Endothelial cell of umbilical vein (primary cell): ENCODE measurements at regions not wholly inside any gene's neighbourhood (a gene's known extent, or its start where the extent isn't known, plus 50 kb on each side); places are given as distances from the start of the nearest gene placed in this dataset.

ENCODE experiments used
- BruUV-seq: library from RNA; stranded (reverse); fragments of 400-500 nt; replicated peaks from 2 replicates; lab custom pipeline; 2021; lab: Mats Ljungman, UMichigan
- CTCF ChIA-PET: fragments of 300-600, 350-600 bp; sonication (Branson Sonifier 250); formaldehyde crosslinking; loops from one replicate; lab custom pipeline; 2021; ENCODE audit warnings: antibody characterized with exemption, inconsistent platforms; lab: Charles Lee
- POLR2A ChIA-PET: fragments of 300-600, 350-600 bp; sonication (Branson Sonifier 250); formaldehyde crosslinking; loops from one replicate; lab custom pipeline; 2021; ENCODE audit warnings: antibody characterized with exemption, inconsistent platforms; lab: Charles Lee
- DNase-seq: peaks from one replicate; pipeline ENCODE4 v3.0.0-alpha.2; 2011; ENCODE audit warnings: low read depth, low spot score
- FAIRE-seq: peaks from 2 replicates; lab custom pipeline; 2011; peaks lifted over from hg19 to GRCh38; lab: Jason Lieb, UNC
- H2AFZ ChIP-seq: 2 replicates; pipeline ENCODE4 v1.6.0; 2012; ENCODE audit warnings: low read depth, low read length, control low read depth, inconsistent platforms
- H3K27ac ChIP-seq: 2 replicates; pipeline ENCODE4 v1.5.1; 2011; ENCODE audit warnings: low read depth, mild to moderate bottlenecking, control low read depth, low read length, moderate library complexity; ENCODE audit not compliant: insufficient read depth
- H3K27me3 ChIP-seq, 2 experiments: 2 replicates each; pipeline versions ENCODE4 v1.6.0 to v1.6.1; 2011; ENCODE audit warnings: low read length in 2 of 2, mixed read lengths in 1 of 2; ENCODE audit not compliant: control insufficient read depth in 2 of 2, insufficient read depth in 2 of 2
- H3K36me3 ChIP-seq, 2 experiments: 2 replicates in 1 of 2; 3 replicates in 1 of 2; pipeline ENCODE4 v1.5.1; 2011; ENCODE audit warnings: low read length in 2 of 2, mild to moderate bottlenecking in 1 of 2, moderate library complexity in 1 of 2; ENCODE audit not compliant: control insufficient read depth in 2 of 2, insufficient read depth in 2 of 2; ENCODE audit errors: extremely low read depth in 1 of 2
- H3K4me1 ChIP-seq: 3 replicates; pipeline ENCODE4 v1.5.1; 2011; ENCODE audit warnings: mild to moderate bottlenecking, low read length; ENCODE audit not compliant: control insufficient read depth, insufficient read depth; ENCODE audit errors: extremely low read depth
- H3K4me2 ChIP-seq: 2 replicates; pipeline ENCODE4 v1.6.1; 2011; ENCODE audit warnings: low read length, control low read depth, mixed read lengths; ENCODE audit not compliant: insufficient read depth
- H3K4me3 ChIP-seq, 3 experiments: fragments of 200-600 bp in 1 of 3; sonication (generic), shearing (Covaris generic) in 1 of 3; replicated peaks in 1 of 3; 2 replicates each; pipeline ENCODE4 v1.5.1; 2011 to 2016; ENCODE audit warnings: control low read depth in 3 of 3, low read length in 3 of 3, mild to moderate bottlenecking in 2 of 3, inconsistent platforms in 1 of 3, low read depth in 1 of 3, moderate library complexity in 1 of 3; ENCODE audit not compliant: insufficient read depth in 1 of 3
- H3K79me2 ChIP-seq: 2 replicates; pipeline ENCODE4 v1.6.0; 2012; ENCODE audit warnings: low read length, inconsistent platforms; ENCODE audit not compliant: control insufficient read depth, insufficient read depth
- H3K9ac ChIP-seq: replicated peaks from 2 replicates; pipeline ENCODE3; 2011; ENCODE audit warnings: low read length, control low read depth; ENCODE audit not compliant: insufficient read depth; ENCODE audit errors: extremely low read depth
- H3K9me1 ChIP-seq: replicated peaks from 3 replicates; pipeline ENCODE4 v1.6.0; 2011; ENCODE audit warnings: mild to moderate bottlenecking, low read length; ENCODE audit not compliant: control insufficient read depth, insufficient read depth; ENCODE audit errors: extremely low read depth
- H3K9me3 ChIP-seq: replicated peaks from 2 replicates; pipeline ENCODE4 v1.5.1; 2012; ENCODE audit warnings: low read length, inconsistent platforms; ENCODE audit not compliant: control insufficient read depth, insufficient read depth
- H4K20me1 ChIP-seq: replicated peaks from 2 replicates; pipeline ENCODE3; 2011; ENCODE audit warnings: mild to moderate bottlenecking, low read length; ENCODE audit not compliant: control insufficient read depth, insufficient read depth; ENCODE audit errors: extremely low read depth
- CTCF ChIP-seq, 2 donors: IDR thresholded peaks; 1 replicate in 1 of 2; 2 replicates in 1 of 2; pipeline ENCODE4 v1.5.1; 2011; ENCODE audit warnings: low read length in 2 of 2, mild to moderate bottlenecking in 2 of 2, moderate library complexity in 2 of 2, control low read depth in 1 of 2, inconsistent platforms in 1 of 2, low read depth in 1 of 2; ENCODE audit not compliant: insufficient read depth in 1 of 2; ENCODE audit errors: extremely low read depth in 1 of 2
- EZH2 ChIP-seq: IDR thresholded peaks from 2 replicates; pipeline ENCODE4 v1.6.1; 2012; ENCODE audit warnings: borderline replicate concordance, low read depth, mild to moderate bottlenecking, moderate library complexity, low read length, inconsistent platforms; ENCODE audit not compliant: severe bottlenecking
- FOS ChIP-seq: IDR thresholded peaks from 2 replicates; pipeline ENCODE4 v1.6.1; 2011; ENCODE audit warnings: mild to moderate bottlenecking, low read length, moderate library complexity, borderline replicate concordance; ENCODE audit not compliant: insufficient read depth
- GATA2 ChIP-seq: IDR thresholded peaks from 2 replicates; pipeline ENCODE4 v1.7.0; 2011; ENCODE audit warnings: low read depth, mild to moderate bottlenecking, moderate library complexity, mixed read lengths, low read length; ENCODE audit not compliant: insufficient read length, insufficient read depth
- JUN ChIP-seq: IDR thresholded peaks from 2 replicates; pipeline ENCODE4 v1.6.1; 2011; ENCODE audit warnings: borderline replicate concordance, low read depth; ENCODE audit not compliant: insufficient read length, insufficient read depth
- MYC ChIP-seq: IDR thresholded peaks from one replicate; pipeline ENCODE4 v1.6.1; 2011; ENCODE audit warnings: mild to moderate bottlenecking, low read depth, low read length
- POLR2A ChIP-seq: IDR thresholded peaks from 2 replicates; pipeline ENCODE4 v1.6.1; 2012; ENCODE audit warnings: low read depth, mild to moderate bottlenecking, control low read depth, low read length
- POLR2AphosphoS5 ChIP-seq: IDR thresholded peaks from 2 replicates; pipeline ENCODE4 v1.6.1; 2012; ENCODE audit warnings: low read depth, mild to moderate bottlenecking, control low read depth, low read length, moderate library complexity; ENCODE audit not compliant: insufficient read depth
- dilution Hi-C: fragments of 300-500 bp; cut with MboI; formaldehyde crosslinking; loops from one replicate; pipeline ENCODE4 v1.15.0; 2019; ENCODE audit warnings: low sequenced_read_pairs; ENCODE audit not compliant: extremely low pct_ligation_motif_present
- intact Hi-C: fragments of 100-400 bp; cut with micrococcal nuclease; formaldehyde crosslinking; loops from one replicate; pipeline ENCODE4 v1.10.0; 2022
- TF ChIP-seq, protein P1 (sequence below): IDR thresholded peaks from 2 replicates; pipeline ENCODE4 v1.6.1; 2011; ENCODE audit not compliant: insufficient read depth, insufficient read length

GRCh38 chr15:46815240-46815639, 902.1 kb upstream of the SEMA6D start:
- dilution Hi-C loops = no loop called here

More at GRCh38 chr15:46815240-46815639, 902.1 kb upstream of the SEMA6D start:
- Histone ChIP-seq H3K27ac (no peak overlapping the region), H3K36me3 (no peaks in the 10 kb centered on the region), H3K4me2 (no peak overlapping the region), H2AFZ (no peak overlapping the region), H3K79me2 (no peaks in the 10 kb centered on the region), H3K9me3 (no peaks in the 10 kb centered on the region), H3K27me3 (no peaks in the 10 kb centered on the region), H3K9me1 (no peaks in the 10 kb centered on the region), H3K9ac (no peak overlapping the region), H4K20me1 (no peaks in the 10 kb centered on the region), H3K4me1 (no peaks in the 10 kb centered on the region), H3K4me3 (no peak overlapping the region)
- POLR2A ChIA-PET = no interaction called here
- DNase-seq = no peak
- BruUV-seq = no TSS peak
- FAIRE-seq = no peak
- CTCF ChIA-PET = no interaction called here
- intact Hi-C loops = no loop called here
- TF ChIP-seq CTCF (IDR thresholded peaks at IDR 0.05; ENCODE audit: extremely low read depth in 1 of 2, insufficient read depth in 1 of 2, low read depth in 1 of 2, low read length in 2 of 2) (no peak), GATA2 (no peak), MYC (no peak), FOS (no peak), POLR2AphosphoS5 (no peak), JUN (no peak), EZH2 (no peak), POLR2A (no peak)
- TF ChIP-seq, protein P1, sequence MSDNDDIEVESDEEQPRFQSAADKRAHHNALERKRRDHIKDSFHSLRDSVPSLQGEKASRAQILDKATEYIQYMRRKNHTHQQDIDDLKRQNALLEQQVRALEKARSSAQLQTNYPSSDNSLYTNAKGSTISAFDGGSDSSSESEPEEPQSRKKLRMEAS = no peak
